GM18868 (cell line): ENCODE measurements at regions not wholly inside any gene's neighbourhood (a gene's known extent, or its start where the extent isn't known, plus 50 kb on each side); places are given as distances from the start of the nearest gene placed in this dataset.

Experiments
- ATAC-seq: cut with Tn5 transposase; IDR thresholded peaks from one replicate; pipeline ENCODE4 v1.9.1; 2021; ENCODE audit warnings: mild to moderate bottlenecking, moderate library complexity; ENCODE audit not compliant: unreplicated experiment

DNA sequence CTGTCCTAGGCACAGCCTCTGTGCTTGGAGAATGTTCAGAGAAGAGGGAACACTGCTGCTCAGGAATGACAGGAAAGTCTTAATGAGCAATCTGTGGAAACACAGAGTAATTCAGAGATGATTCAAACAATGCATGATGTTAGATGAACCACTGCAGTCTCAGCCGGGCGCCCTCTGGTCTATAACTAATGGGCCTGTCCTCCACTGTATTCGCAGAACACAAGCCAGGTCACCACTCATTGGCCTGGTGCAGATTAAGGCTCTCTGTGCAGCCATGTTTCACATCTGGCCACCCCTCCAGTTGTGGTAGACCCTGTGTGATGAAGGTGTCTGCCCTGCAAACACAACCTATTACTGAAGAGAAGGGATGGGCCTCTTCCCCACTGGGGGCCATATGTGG is 281.7 kb upstream of the ROPN1 start:
- ATAC-seq = no peak

DNA sequence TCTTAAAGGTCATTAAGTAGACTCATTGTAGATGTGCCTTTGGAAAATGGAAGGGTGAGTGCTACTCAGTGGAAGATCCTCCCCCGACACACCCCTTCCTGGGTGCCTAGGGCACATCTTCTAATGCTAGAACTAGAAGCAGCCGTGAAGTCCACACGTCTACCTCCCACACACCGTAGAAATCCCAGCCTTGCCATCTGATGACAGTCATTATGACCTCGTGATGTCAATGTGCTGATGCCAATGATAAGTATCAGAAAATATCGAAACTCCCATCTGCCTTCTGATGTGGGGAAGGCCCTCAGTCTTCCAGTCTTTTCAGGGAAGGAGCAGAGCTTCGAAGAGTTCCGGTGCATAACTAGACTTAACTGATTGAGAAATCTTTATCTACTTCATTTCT is 282.1 kb upstream of the ROPN1 start:
- no peak for ATAC-seq

DNA sequence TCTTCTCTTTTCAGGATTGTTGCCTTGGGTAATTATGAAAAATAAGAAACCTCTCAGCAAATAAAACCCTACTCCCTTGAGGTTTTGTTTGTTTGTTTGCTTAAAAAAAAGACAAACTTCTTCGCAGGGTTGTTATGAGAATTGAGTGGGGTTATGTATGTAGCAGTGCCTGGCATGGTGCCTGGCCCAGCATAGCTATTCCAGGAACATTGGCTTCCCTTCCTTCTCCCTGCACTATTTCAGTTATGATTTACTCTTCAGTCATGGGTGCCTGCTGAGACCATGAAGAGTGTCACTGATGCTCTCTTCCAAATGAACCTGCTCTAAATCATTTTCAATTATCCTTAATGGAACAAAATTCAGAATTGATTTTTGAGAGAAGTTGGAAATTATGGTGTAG is 283.5 kb upstream of the ROPN1 start:
- no peak for ATAC-seq

DNA sequence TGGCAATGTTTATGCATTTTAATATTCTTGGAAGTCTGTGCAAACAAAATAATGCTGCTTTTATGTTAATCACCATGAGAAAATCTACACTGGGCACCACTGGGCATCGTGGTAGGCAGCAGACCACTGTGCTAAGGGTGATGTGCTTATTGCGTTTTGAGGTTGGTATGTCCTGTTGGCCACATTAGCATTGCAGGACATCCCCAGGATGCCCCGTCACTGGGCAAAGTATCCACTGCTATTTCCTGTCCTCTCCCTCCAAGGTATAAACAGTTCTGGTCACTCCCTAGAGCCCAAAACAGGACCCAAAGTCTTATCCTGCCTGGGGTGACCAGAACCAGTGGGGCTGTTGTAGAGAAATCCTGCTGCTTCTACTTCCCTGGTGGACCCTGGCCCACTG is 284.2 kb upstream of the ROPN1 start:
- ATAC-seq = no peak

DNA sequence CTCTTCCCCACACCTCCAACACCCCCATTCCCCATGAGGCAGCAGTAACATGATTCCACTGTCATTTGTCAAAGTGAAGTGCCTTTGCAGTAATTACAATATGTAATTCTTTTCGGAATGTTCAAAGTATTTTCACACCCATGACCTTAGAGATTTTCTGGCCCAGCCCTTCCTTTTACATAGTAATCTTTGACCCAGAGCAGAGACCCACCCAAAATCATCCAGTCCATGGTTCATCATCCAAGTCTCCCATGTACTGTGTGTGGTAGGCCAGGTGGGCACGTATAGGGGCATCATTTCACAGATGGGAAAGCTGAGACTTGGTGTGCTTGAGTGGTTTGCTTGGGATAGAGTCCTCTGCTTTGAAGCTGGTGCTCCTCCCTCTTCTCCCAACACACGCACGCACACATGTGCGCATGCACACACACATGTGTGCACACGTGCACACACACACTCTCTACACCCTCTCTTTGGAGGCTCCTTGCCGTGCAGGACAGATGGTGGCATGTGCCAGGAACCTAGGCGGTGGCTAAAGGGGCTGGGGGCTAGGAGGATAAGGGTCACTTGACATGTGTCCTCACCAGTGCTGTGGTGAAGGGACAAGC is 284.7 kb upstream of the ROPN1 start:
- no peak for ATAC-seq

DNA sequence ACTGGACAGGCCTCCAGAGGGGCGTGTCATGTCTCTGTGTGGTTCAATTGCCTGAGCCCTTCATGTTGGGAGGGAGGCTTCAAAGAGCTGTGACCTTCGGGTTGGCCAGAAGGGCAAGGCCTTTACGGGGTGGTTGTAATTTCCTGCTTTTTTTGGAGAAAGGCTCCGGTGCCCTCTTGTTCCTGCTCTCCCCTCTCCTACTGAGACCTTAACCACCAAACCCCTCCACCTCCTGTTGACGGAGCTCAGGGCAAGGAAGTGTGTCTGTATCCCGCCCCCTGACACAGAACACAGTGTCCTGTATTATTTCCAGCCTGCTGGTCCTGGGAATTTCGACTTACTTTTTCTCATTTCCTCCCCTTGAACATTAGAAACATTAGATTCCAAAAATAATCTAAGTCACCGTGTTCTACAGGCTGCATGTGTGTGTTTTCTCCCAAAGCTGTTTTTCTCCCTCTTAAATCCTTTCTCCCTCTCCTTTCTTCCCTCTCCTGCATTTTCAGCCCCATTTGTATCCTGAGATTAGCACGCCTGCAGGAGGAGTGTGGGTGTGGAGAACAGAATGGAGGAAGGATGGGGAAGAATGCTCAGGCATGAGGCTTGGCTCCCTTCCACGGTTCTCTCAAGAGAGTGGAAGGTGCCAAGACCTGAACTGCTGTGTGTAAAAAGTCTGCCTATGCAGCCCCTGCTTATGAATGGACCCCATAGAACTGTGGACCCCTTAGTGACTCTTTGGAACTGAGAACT is 285.4 kb upstream of the ROPN1 start:
- no peak for ATAC-seq

DNA sequence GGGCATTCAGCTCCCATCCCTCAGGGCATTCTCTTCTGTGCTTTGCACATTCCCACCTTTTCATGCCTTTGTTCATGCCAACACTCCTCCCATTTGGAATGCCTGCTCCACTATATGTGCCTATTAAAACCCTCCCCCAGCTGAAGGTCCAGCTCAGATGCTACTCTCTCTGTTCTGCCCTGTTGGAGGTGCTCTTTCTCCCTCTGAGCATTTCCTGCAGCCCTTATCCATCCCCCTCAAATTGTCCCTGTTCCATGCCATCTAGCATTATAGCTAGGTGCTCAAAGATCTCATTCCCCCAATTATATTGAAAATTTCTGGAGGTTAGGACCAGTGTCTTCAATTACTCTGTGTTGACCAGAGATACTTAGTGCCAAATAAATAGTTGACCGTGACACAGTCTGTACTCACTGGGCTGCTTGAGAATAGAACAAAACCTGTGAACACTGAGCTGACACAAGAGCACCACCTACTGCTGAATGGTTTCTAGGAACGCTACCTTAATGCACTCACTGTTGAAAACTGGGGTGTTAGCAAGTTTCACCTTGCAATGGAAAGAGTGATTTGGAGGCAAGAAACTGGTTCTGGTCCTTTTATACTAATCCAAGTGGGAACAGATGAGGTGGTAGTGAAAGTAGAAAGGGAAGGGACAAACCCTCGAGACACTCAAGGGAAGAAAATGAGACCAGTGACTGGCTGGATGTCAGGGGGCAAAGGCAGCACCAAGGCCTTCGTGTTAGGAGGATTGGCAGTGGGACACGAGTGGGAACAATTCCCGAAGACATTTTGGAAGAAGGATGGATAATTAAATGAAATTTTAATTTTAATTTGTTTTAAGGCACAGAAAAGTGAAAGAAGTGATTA is 289.8 kb upstream of the ROPN1 start:
- ATAC-seq = no peak

DNA sequence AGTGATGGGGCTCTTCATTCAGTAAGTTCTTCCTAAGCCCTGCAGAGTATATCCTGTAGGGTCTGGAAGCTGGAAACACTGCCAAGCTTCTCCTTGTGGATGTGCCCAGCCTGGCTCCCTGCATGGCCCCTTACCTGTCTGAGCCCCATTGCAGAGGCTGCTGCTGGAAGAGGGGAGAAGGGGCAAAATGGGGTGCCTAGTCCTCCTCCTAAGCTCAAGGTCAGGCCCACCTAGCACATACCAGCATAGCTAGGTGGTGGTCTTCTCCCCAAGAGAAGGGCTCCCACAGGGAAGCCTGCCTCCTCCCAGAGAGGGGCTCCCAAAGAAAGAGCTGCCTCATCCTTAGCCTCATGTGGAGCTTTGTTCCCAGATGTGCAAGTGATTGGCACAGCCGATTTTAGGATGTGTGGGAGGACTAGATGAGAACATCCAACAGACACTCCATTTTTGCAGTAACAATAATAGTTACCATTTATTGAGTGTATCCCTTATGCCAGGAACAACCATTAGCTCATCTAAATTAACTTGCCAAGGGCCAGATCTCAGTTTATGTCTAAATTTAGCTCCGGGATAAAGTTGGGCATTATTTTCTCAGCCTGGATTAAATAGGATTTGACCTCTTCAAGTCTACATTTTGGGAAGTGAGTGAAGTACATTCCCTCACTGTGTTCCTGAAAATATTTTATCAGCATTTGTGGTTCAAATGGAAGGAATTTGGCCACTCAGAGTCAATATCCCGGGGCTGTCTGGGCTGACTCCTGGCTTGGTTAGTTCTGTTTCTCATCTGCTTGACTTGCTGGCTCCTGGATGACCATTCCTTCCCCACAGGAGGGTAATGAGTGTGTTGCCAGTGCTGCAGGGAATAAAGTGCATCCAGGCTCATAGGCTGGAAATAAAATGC is 291.1 kb upstream of the ROPN1 start:
- no peak for ATAC-seq

DNA sequence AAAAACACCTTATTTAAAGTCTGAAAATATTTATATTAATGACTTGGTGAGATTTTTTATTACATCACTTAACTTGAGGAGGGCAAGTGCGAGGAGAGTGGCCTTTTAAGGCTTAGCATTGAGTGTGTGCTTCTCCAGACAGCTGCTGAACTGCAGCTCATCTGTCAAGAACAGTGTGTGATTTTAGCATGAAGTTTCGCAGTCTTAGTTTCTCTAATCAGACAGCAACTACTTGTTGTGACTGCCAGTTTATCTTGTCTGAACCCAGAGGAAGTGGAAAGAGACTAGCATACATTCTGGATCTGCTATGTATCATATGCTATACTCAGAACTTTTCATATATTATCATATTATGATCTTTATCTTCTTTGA is 291.7 kb upstream of the ROPN1 start:
- ATAC-seq = no peak

DNA sequence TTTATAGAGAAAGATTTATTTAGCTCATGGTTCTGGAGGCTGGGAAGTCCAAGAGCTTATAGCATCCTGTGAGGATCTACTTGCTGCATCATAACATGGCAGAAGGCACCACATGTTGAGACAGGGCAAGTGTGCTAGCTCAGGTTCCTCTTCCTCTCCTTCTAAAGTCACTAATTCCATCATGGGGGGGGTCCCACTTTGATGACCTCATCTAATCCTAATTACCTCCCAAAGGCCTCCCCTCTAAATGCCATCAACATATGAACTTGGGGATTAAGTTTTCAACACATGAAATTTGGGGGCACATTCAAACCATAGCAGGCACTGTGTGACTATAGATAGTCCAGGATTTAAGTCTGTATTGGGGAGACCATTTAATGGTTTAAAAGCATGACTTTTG is 297.1 kb upstream of the ROPN1 start:
- ATAC-seq = no peak

DNA sequence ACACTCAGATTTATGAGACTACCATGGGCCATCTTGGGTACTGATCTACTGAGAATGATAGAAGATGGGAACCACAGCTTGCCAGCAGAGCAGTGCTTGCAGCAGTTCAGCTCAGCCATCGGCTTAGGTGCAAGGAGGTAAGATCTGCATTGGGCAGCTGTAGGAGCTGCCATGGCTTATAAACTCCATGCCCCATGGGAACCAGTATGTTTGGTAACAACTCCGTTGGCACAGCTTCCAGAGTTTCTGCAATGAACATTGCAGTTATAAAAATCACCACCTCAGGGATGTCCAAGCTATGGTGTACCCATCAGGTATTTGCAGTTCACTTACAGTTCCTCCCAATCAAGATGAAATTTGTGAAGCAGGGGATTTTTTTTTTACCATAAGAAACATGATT is 299.1 kb upstream of the ROPN1 start:
- ATAC-seq = no peak

DNA sequence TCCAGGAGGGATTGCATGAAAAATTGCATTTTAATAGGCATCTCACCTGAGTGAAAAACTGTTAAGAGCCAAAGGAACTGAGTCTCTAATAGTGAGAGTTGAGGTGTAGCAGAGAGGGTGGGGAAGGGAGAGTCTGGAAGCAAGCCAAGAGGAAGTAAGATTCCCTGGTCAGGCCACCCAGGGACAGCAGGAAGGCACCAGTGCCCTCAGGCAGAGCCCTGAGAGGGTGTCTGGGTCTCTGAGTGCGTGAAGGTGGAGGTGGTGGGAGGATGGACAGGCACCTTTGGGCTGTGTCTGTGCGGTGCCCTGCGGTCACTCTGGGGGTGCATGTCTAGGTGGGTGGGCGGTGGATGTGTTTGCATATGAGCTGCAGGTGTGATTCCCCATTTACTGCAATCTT is 300.4 kb upstream of the ROPN1 start:
- ATAC-seq = no peak

DNA sequence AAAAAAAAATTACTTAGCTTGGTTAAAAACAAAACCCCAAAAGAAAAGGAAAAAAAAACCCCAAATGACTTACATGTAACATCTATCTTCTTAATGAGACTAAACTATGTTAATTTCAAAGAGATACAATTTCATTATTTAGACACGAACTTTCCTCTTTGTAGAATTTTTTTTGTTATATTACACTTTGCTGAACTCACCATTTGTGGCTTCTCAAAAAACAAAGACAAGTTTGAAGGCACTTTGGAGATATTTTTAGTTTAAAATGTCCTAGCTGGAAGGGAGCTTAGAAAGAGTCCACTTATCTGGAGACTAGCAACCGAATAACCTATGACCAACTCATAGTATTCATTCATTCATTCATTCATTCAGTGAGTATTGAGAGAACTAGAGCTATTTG is 301.7 kb upstream of the ROPN1 start:
- no peak for ATAC-seq

DNA sequence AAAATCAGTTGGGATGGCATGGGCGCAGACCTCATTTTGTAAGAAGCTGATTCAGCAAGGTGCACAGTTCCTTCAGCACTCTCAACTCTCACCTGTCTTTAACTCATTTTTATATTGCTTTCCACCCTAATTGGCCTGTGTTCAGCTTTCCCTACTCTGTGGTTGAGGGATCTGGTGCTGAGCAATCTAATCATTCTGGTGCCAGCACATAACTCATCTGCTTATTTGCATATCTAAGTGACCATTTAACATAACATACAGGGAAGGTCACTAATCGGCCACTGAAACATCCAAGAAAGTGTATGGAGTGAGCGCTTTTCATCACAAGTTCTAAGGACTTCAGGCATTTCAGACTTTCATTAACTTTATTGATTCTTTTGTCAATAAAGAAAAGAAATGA is 303.4 kb upstream of the ROPN1 start:
- no peak for ATAC-seq

DNA sequence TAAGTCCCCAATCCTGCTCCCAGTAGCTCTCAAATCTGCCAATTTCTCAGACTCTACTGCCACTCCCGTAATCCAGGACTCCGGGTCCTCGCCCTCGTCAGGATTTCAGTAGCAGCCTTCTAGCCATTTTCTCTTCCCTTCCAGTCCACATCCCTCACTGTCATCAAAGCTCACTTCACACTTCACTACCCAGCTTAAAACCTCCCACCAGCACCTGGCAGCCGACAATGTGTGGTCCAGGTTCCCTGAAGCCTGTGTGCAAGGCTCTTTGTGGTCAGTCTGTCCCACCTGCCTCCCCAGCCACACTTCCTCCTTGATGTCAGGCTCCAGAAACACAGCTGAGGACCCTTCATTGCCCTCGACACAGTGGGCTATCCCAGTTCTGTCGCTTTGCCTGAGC is 304.5 kb upstream of the ROPN1 start:
- ATAC-seq = no peak

DNA sequence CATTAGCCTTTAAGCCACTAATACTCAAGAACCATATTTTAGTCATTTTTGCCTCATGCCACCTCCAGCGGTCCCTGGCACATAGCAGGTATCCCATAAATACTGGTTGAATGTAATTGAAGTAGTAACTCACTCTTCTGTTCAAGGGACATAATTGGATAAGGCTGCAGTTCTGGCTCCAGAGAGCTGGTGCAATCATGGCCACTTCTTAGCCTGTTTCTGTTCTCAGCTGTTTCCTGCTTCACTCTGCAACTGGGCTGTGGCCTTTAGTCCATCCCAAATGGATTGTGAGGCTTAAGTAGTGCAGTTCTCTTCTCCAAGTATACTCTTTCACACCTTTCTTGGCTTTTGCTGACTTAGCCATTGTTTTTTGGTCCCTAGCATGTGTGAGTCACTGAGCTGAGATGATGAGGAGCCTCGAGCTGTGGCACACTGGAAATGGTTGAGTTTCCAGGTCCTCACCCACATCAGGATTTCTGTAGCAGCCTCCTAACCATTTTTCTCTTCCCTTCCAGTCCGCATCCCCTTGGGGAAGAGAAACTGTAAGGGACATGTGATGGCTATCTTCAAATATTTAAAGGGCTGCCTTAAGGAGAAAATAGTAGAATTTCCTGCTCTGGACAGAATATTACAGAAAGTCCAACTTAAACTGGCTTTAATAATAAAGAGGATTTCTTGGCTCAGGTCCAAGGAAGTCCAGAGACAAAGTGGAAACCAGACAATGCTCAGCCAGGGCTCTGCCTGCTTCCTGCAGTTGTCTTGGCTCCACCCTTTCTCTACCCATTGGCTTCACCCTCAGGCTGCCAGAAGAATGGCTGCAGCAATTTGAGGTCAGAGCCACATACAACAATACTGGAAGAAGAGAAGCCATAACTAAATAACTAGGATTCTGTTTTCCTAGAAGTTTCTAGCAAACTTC is 305.4 kb upstream of the ROPN1 start:
- ATAC-seq = no peak

DNA sequence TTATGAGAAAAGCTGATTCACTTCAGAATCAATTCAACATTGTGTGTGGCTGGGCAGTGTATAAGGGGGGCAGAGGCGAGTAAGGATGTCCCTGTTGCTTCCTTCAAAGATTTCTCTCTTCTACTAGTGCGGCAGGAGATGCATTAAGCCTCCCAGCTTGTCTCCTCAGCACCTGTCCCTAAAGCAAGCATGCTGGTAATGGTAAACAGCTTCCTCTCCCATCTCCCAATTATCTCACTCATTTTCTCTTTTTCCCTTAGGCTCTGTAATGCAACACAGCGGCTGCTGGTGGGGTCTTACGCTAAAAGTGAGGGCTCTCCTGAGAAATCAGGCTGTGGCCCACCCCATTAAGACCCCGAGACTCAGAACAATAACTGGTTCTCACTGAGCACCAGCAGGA is 306.4 kb upstream of the ROPN1 start:
- no peak for ATAC-seq

DNA sequence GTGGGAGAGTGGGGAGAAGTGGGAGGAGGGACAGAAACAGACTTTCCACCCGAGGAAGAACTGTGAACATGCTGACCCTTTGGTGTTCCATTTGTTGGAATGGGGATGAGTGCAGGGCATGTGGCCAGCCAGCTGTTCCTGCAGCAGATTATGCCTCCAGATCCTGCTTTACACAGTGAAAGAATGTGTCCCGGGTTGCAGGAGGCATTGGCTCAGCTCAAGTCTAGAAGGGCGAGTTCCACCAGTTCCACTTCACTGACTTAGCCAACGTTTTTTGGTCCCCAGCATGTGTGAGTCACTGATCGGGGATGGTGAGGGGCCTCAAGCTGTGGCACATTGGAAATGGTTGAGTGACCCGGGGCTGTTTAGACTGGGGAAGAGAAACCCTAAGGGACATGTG is 307.0 kb upstream of the ROPN1 start:
- peak; percentile 80 for ATAC-seq

DNA sequence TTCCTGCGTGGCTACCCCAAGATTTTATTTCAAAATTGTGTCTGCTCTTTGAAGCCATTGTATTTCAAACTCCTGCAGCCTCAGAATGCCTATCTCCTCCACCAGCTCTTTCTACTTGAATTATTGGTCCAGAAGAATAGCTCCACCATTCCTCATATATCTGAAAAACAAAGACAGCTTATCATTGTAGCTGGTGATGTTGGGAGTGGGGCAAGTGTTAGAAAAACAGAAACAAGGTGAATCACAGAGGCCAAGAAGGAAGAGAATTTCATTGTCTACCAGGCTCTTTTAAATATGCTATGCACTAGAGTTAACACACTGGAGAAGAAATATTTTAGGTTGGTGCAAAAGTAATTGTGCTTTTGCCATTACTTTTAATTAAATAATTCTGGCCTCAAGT is 307.9 kb upstream of the ROPN1 start:
- ATAC-seq = no peak

DNA sequence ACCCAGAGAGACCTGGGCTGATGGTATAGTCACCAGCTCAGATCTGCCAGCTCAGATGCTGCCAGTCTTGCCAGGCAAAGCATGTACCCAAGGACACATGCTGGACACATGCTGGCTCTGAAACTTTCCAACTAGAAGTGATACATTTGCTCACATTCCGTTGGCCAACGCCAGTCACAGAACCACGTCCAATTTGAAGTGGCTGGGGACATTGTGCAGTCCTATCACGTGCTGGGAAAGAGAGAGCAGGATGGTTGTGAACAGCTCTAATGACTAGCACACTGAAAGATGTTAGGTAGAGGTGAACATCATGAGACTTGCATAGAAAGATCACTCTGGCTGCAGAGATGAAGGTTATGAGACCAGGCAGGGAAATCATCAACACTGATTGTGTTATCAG is 308.5 kb upstream of the ROPN1 start:
- no peak for ATAC-seq
